Activated T-cell treated with anti-CD3 and anti-CD28 coated beads, Interleukin-2, amount 50 U/mL, for 48 hours (primary cell): ENCODE measurements at regions not wholly inside any gene's neighbourhood (a gene's known extent, or its start where the extent isn't known, plus 50 kb on each side); places are given as distances from the start of the nearest gene placed in this dataset.
"Not testable (repeated sequence)": the region's sequence is repeated elsewhere in the genome, so short reads cannot be mapped to it uniquely, and the experiment has no call there.

Source experiments
- DNase-seq, 2 experiments: peaks; one replicate each; pipeline ENCODE4 v3.0.0-alpha.2; 2020

GRCh38 chr19:28332351-28332750, 880.6 kb downstream of the UQCRFS1 start:
- no peak for DNase-seq

DNA sequence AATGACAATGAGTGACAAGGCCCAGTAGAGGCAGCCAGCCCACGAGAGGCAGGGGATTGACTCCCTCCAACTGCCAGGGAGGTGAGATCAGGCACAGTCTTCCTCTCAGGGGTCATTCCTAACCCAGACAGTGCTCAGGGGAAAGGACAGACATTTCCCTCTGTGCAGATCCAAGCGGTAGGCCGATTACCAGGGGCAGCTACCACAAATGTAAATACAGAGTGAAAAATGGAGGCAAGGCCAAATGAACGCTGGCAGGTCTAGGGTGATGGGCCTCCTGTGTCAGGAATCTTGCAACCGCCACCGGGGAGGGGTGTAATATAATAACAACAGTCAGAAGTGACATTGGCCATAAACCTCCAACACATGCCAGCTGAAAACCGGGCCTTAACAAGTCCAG, 881.4 kb downstream of the UQCRFS1 start:
- no peak for DNase-seq

DNA sequence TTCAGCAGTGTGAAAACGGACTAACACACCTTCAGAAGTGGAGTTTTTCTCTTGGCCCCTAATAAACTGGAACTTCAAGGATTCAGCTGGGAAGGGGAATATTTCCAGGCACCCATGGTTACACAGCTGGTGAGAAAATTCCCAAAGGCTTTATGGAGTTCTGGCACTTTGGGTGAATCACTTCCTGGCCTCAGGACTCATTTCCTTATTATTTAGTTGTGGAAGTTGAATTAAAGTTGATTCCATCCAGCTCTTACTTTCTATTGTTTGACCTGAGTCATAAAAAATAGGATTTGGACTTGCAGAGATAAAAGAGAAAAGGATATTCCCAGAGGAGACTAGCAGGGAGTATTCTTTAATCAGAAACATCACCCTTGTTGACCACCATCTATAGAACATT, 882.1 kb downstream of the UQCRFS1 start:
- DNase-seq, result no peak

DNA sequence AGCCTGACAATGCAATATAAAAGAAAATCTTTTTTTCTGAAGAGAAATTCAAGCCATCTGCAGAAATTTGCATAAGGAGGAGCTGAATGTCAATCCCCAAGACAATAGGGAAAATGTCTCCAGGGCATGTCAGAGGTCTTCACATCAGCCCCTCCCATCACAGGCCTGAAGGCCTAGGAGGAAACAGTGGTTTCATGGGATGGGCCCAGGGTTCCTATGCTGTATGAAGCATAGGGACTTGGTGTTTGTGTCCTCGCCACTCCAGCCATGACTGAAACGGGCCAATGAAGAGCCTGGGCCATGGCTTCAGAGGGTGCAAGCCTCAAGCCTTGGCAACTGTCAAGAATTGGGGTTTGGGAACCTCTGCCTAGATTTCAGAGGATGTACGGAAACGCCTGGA, 883.5 kb downstream of the UQCRFS1 start:
- DNase-seq, result no peak

DNA sequence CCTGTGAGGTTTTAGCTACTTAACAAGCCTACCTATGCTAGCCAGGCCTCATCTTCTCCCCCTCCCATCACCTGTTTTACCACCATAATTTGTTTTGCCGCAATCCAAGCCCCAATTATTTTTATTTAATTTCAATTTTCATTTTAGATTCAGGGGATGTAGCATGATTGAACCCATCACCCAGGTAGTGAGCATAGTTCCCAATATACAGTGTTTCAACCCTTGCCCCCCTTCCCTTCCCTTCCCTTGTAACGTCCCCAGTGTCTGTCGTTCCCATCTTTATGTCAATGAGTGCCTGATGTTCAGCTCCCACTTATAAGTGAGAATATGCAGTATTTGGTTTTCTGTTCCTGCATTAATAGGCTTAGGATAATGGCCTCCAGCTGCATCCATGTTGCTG, 885.0 kb downstream of the UQCRFS1 start:
- no peak for DNase-seq

DNA sequence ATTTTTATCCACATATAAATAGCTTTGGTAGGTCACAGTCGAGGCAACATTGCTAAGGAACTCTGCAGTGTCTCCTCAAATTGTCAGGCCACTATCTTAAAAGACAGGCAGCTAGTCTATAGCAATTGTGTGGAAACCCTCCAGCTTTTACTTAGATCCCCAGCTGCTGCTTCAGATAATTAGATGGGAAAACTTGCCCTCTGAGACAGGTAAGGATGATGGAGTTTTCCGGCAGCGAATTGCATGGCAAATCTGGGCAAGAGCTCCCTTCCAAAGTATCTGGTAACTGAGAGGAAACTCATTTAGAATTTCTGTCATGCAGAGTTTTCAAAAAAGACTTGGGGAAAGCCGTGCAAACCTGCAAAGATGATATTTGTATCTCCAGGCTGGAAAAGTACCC, 886.2 kb downstream of the UQCRFS1 start:
- DNase-seq, result no peak

- DNase-seq, result no peak
Observed at GRCh38 chr19:28324275-28325060, 888.5 kb downstream of the UQCRFS1 start.

GRCh38 chr19:28322945-28323344, 890.0 kb downstream of the UQCRFS1 start:
- DNase-seq, result no peak

GRCh38 chr19:28322491-28322890, 890.5 kb downstream of the UQCRFS1 start:
- DNase-seq, result no peak

DNA sequence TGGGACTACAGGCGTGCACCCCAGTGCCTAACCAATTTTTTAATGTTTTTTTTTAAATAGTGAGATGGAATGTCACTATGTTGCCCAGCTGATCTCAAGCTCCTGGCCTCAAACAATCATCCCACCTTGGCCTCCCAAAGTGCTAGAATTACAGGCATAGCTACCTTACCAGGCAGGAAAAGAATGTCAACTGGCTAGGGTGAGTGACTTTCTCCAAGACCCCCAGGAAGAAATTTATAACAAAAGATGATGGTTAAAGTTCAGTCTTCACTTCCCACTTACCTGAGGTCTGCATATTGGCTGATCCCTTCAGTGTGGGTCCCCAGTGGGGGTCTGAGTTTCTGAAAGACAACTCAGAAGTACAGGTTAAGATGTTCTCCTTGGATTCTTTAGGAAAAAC, 893.0 kb downstream of the UQCRFS1 start:
- DNase-seq, result no peak

- no peak for DNase-seq
Observed at GRCh38 chr19:28319227-28319626, 893.7 kb downstream of the UQCRFS1 start.

- DNase-seq, result no peak
Observed at GRCh38 chr19:28318469-28319179, 894.3 kb downstream of the UQCRFS1 start.

DNA sequence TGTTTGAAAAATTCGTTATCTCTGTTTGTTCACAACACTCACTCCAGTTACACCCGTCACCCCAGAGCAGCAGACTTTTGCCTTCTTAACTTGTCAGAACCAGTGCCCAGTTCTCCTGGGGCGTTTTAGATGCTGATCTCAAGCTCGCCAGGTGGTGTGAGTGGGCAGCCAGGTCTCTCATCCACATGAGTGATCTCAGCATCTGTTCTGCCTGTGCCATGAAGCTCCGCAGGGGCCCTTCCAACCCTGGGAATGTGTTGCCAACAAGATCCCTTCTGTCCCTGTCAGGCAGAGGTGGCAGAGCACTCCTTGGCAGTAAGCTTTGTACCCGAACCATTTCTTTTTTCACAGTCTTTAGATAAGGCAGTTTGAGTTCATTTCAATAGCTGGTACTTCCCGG, 896.5 kb downstream of the UQCRFS1 start:
- no peak for DNase-seq

GRCh38 chr19:28314756-28315155, 898.2 kb downstream of the UQCRFS1 start:
- DNase-seq, result no peak

GRCh38 chr19:28314287-28314686, 898.7 kb downstream of the UQCRFS1 start:
- DNase-seq, result no peak

DNA sequence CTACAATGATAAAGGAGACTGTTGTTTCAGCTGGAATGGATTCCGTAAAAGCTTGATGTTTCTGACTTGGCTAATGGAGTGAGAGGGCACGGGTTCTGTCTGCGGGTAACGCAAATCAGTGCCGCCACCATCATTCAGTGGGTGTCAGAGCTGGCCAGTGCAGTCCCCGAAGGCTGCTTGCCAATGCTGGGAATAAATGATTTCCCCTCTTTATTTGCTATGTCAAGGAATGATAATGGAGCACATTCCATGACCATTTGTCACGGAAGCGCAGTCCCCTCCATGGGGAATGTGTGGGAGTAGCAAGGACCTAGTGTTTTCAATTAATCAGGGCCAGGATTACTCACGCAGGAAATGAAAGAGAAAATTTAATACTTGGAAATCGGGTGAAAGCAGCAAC, 899.3 kb downstream of the UQCRFS1 start:
- no peak for DNase-seq

DNA sequence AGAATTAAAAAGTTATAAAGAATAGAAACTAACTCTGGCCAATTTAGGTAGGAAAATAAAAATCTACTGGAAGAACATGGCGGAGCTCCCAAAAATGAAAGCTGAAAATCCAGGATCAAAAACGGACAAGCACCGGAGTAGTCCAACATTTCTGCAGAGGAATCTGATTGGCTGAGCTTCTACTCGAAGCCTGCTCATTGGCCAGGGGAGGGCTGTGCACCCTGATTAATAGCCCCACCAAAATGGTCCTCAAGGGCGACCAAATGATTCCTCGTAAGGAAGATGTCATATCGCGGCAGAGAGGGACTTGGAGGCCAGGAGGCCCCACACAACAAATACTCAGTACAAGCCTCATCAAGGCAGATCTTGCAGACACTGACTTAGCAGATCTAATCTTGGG, 900.7 kb downstream of the UQCRFS1 start:
- DNase-seq, result no peak

- not testable (repeated sequence) for DNase-seq
Observed at GRCh38 chr19:28310829-28311228, 902.1 kb downstream of the UQCRFS1 start.

DNA sequence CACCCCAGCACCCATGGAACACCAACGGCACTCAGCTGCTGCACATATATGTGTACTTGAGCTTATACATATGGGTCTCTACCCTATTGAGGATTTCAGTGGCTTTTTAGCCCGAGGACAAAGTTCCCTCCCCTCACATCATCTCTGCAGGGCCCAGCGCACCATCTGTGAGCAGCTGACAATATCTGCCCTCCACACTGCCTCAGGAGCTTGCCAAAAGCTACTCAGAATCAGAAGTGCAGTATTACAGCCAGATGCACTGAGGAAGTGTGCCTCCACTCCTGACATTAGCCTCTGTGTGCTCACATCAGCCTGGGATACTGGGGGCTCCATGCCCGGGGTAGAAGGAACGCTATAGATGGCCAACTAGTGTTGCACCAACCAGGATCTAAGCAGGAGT, 903.9 kb downstream of the UQCRFS1 start:
- no peak for DNase-seq

GRCh38 chr19:28307963-28308362, 905.0 kb downstream of the UQCRFS1 start:
- DNase-seq, result no peak

- DNase-seq, result no peak
Observed at GRCh38 chr19:28307487-28307886, 905.5 kb downstream of the UQCRFS1 start.

DNA sequence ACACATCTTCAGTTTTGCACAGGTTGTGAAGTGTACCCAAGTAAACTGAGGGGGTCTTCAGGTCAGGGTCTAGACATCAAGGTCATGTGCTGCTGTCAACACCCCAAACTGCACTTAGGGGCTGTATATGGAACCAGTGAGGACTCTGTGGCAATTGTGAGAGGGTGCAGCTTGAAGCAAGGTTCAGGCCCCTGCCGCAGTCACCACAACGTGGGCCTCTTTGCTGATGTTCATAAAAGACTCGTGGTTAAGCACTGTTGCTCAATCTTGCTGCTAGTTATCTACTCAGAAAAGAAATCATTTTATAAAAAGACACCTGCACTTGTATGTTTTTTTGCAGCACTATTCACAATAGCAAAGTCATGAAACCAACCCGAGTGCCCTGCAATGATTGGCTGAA, 907.4 kb downstream of the UQCRFS1 start:
- no peak for DNase-seq

- DNase-seq, result no peak
Observed at GRCh38 chr19:28303502-28303901, 909.4 kb downstream of the UQCRFS1 start.

GRCh38 chr19:28301961-28302360, 911.0 kb downstream of the UQCRFS1 start:
- no peak for DNase-seq

DNA sequence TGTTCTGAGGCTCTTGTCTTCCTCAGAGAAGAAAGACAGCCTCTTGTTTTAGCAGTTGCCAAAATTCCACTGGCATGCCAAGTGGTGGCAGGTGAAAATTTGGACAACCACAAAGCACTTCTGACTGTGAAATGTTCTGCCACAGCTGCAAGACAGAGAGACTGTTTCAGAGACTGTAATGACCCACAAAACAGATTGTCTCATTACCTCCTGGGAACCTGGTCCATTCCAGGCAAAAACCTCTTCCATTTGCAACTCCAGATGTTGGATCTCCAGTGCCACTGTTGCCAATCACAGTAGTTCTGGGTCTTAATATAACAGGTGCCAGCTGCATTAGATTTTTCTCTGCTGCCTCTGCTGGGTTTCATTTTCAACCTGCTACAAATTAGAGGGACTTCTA, 911.5 kb downstream of the UQCRFS1 start:
- DNase-seq, result no peak
